Hepatocyte (in vitro differentiated cells): ENCODE measurements at regions not wholly inside any gene's neighbourhood (a gene's known extent, or its start where the extent isn't known, plus 50 kb on each side); places are given as distances from the start of the nearest gene placed in this dataset.

Source experiments
- CTCF ChIP-seq: fragments of 200-600 bp; sonication (generic); IDR thresholded peaks from 2 replicates; pipeline ENCODE4 v1.5.1; 2016; ENCODE audit warnings: antibody characterized with exemption, mild to moderate bottlenecking; ENCODE audit not compliant: poor library complexity
- EZH2 ChIP-seq: fragments of 200-600 bp; sonication (generic); IDR thresholded peaks from 2 replicates; pipeline ENCODE4 v1.6.1; 2016; ENCODE audit warnings: antibody characterized with exemption, mild to moderate bottlenecking, borderline replicate concordance

GRCh38 chr6:81925201-81925600 lies 172.7 kb upstream of the TENT5A start:
- TF ChIP-seq CTCF, result no peak
- no peak for TF ChIP-seq EZH2
